IMR-90 (cell line): ENCODE measurements at regions not wholly inside any gene's neighbourhood (a gene's known extent, or its start where the extent isn't known, plus 50 kb on each side); places are given as distances from the start of the nearest gene placed in this dataset.

Experiments used
- ATAC-seq: fragments of 200-7000 bp; cut with Tn5 transposase; 2 replicates; pipeline ENCODE4 v1.9.1; 2020; ENCODE audit warnings: low read depth, mild to moderate bottlenecking, moderate library complexity
- BruUV-seq: library from RNA; stranded (reverse); fragments of 400-500 nt; replicated peaks from 2 replicates; lab custom pipeline; 2021; lab: Mats Ljungman, UMichigan
- CTCF ChIA-PET: fragments of 300-600 bp; formaldehyde crosslinking; extraction: SDS; loops from one replicate; lab custom pipeline; 2021; ENCODE audit warnings: antibody characterized with exemption; lab: Yijun Ruan, JAX
- POLR2A ChIA-PET: fragments of 300-600 bp; sonication (Branson Sonifier 250); formaldehyde crosslinking; loops from one replicate; lab custom pipeline; 2022; ENCODE audit warnings: antibody characterized with exemption; ENCODE audit not compliant: unreplicated experiment; lab: Charles Lee
- DNase-seq: peaks from one replicate; pipeline ENCODE4 v3.0.0; 2013
- H2AFZ ChIP-seq: replicated peaks from 2 replicates; pipeline ENCODE3; 2013; ENCODE audit warnings: low read length, mild to moderate bottlenecking; ENCODE audit not compliant: poor library complexity
- H2AK5ac ChIP-seq: 2 replicates; pipeline ENCODE4 v1.6.1; 2013; ENCODE audit warnings: low read depth, low read length, inconsistent platforms
- H2AK9ac ChIP-seq: replicated peaks from 2 replicates; pipeline ENCODE3; 2013; ENCODE audit warnings: mild to moderate bottlenecking, low read depth, low read length, moderate library complexity; ENCODE audit not compliant: poor library complexity
- H2BK120ac ChIP-seq: 2 replicates; pipeline ENCODE4 v1.6.1; 2013; ENCODE audit warnings: low read depth, low read length, inconsistent platforms
- H2BK15ac ChIP-seq: 3 replicates; pipeline ENCODE4 v1.6.1; 2013; ENCODE audit warnings: low read depth, low read length, inconsistent platforms
- H2BK20ac ChIP-seq: 2 replicates; pipeline ENCODE4 v1.6.1; 2013; ENCODE audit warnings: low read depth, mild to moderate bottlenecking, inconsistent platforms, low read length, moderate library complexity
- H2BK5ac ChIP-seq: 2 replicates; pipeline ENCODE4 v1.6.1; 2013; ENCODE audit warnings: mild to moderate bottlenecking, low read depth, low read length, inconsistent platforms; ENCODE audit not compliant: poor library complexity, severe bottlenecking
- H3K14ac ChIP-seq: replicated peaks from 2 replicates; pipeline ENCODE4 v1.6.1; 2013; ENCODE audit warnings: low read depth, low read length, inconsistent platforms
- H3K18ac ChIP-seq: 2 replicates; pipeline ENCODE4 v1.6.1; 2013; ENCODE audit warnings: low read depth, low read length, control low read depth
- H3K23ac ChIP-seq: 2 replicates; pipeline ENCODE4 v1.6.1; 2013; ENCODE audit warnings: low read depth, low read length, inconsistent platforms
- H3K27ac ChIP-seq: 2 replicates; pipeline ENCODE4 v1.5.1; 2013; ENCODE audit warnings: mild to moderate bottlenecking, control low read depth, low read length; ENCODE audit not compliant: insufficient read depth
- H3K27me3 ChIP-seq: 2 replicates; pipeline ENCODE4 v1.6.1; 2013; ENCODE audit warnings: low read length; ENCODE audit not compliant: control insufficient read depth, insufficient read depth
- H3K36me3 ChIP-seq: 2 replicates; pipeline ENCODE4 v1.6.1; 2013; ENCODE audit warnings: low read length, mixed read lengths; ENCODE audit not compliant: control insufficient read depth, insufficient read depth
- H3K4ac ChIP-seq: 2 replicates; pipeline ENCODE4 v1.6.1; 2013; ENCODE audit warnings: low read depth, low read length, inconsistent platforms
- H3K4me1 ChIP-seq: 2 replicates; pipeline ENCODE4 v1.6.1; 2013; ENCODE audit warnings: low read length, mixed read lengths; ENCODE audit not compliant: control insufficient read depth, insufficient read depth
- H3K4me2 ChIP-seq: 2 replicates; pipeline ENCODE4 v1.6.1; 2013; ENCODE audit warnings: low read depth, mild to moderate bottlenecking, control low read depth, low read length, moderate library complexity
- H3K4me3 ChIP-seq: 2 replicates; pipeline ENCODE4 v1.5.1; 2013; ENCODE audit warnings: low read depth, mild to moderate bottlenecking, control low read depth, low read length, moderate library complexity; ENCODE audit not compliant: insufficient read depth
- H3K56ac ChIP-seq: 2 replicates; pipeline ENCODE4 v1.6.1; 2013; ENCODE audit warnings: low read length, inconsistent platforms; ENCODE audit not compliant: insufficient read depth; ENCODE audit errors: extremely low read depth
- H3K79me1 ChIP-seq, 2 experiments: 2 replicates each; pipeline ENCODE4 v1.6.1; 2013; ENCODE audit warnings: low read length in 2 of 2, inconsistent platforms in 1 of 2, low read depth in 1 of 2
- H3K9ac ChIP-seq: 2 replicates; pipeline ENCODE4 v1.6.1; 2013; ENCODE audit warnings: low read depth, low read length, control low read depth
- H3K9me1 ChIP-seq: 2 replicates; pipeline ENCODE4 v1.6.1; 2013; ENCODE audit warnings: low read length, inconsistent platforms; ENCODE audit not compliant: insufficient read depth
- H3K9me3 ChIP-seq: 2 replicates; pipeline ENCODE4 v1.6.1; 2013; ENCODE audit warnings: low read length; ENCODE audit not compliant: control insufficient read depth, insufficient read depth
- H4K20me1 ChIP-seq: 2 replicates; pipeline ENCODE4 v1.6.1; 2013; ENCODE audit warnings: low read length, inconsistent platforms; ENCODE audit not compliant: insufficient read depth
- H4K5ac ChIP-seq: 2 replicates; pipeline ENCODE4 v1.6.1; 2013; ENCODE audit warnings: mild to moderate bottlenecking, low read depth, low read length, control low read depth
- H4K8ac ChIP-seq, 2 experiments: 2 replicates each; pipeline ENCODE4 v1.6.1; 2013; ENCODE audit warnings: low read depth in 2 of 2, low read length in 2 of 2, control low read depth in 1 of 2, inconsistent platforms in 1 of 2
- H4K91ac ChIP-seq: 2 replicates; pipeline ENCODE4 v1.6.1; 2013; ENCODE audit warnings: low read depth, low read length, inconsistent platforms; ENCODE audit not compliant: insufficient read depth
- BHLHE40 ChIP-seq: fragments of 150-350 bp; IDR thresholded peaks from 2 replicates; pipeline ENCODE4 v1.6.1; 2016; ENCODE audit warnings: mild to moderate bottlenecking, low read depth, low read length
- CEBPB ChIP-seq: IDR thresholded peaks from 2 replicates; pipeline ENCODE4 v1.6.1; 2012; ENCODE audit warnings: low read depth, low read length, improper control_type of control experiment
- CHD1 ChIP-seq: IDR thresholded peaks from 2 replicates; pipeline ENCODE4 v1.6.1; 2012; ENCODE audit warnings: low read depth, low read length, improper control_type of control experiment
- CTCF ChIP-seq: conservative IDR thresholded peaks from 2 replicates; pipeline ENCODE4 v1.5.1; 2012; ENCODE audit warnings: mild to moderate bottlenecking, low read depth, low read length, improper control_type of control experiment
- ELK1 ChIP-seq: fragments of 150-350 bp; IDR thresholded peaks from 2 replicates; pipeline ENCODE4 v1.6.1; 2016; ENCODE audit warnings: low read depth, mild to moderate bottlenecking, low read length, moderate library complexity, borderline replicate concordance
- FOS ChIP-seq: fragments of 150-350 bp; IDR thresholded peaks from 2 replicates; pipeline ENCODE4 v1.6.1; 2016; ENCODE audit warnings: low read depth, low read length
- MAFK ChIP-seq: IDR thresholded peaks from 2 replicates; pipeline ENCODE4 v1.6.1; 2012; ENCODE audit warnings: low read depth, low read length, improper control_type of control experiment
- MAZ ChIP-seq: IDR thresholded peaks from 2 replicates; pipeline ENCODE4 v1.6.1; 2012; ENCODE audit warnings: low read depth, mild to moderate bottlenecking, low read length, improper control_type of control experiment, moderate library complexity, borderline replicate concordance
- MXI1 ChIP-seq: IDR thresholded peaks from 2 replicates; pipeline ENCODE4 v1.6.1; 2012; ENCODE audit warnings: low read depth, mild to moderate bottlenecking, low read length, moderate library complexity, borderline replicate concordance
- NFE2L2 ChIP-seq: fragments of 150-350 bp; IDR thresholded peaks from 2 replicates; pipeline ENCODE4 v1.6.1; 2016; ENCODE audit warnings: low read depth, mild to moderate bottlenecking, low read length
- RAD21 ChIP-seq: IDR thresholded peaks from 2 replicates; pipeline ENCODE4 v1.6.1; 2012; ENCODE audit warnings: low read length, improper control_type of control experiment
- RCOR1 ChIP-seq: IDR thresholded peaks from 2 replicates; pipeline ENCODE4 v1.6.1; 2012; ENCODE audit warnings: mild to moderate bottlenecking, low read length, improper control_type of control experiment; ENCODE audit not compliant: insufficient replicate concordance
- RFX5 ChIP-seq: IDR thresholded peaks from 2 replicates; pipeline ENCODE4 v1.8.0; 2012; ENCODE audit warnings: low read depth, mild to moderate bottlenecking, low read length, moderate library complexity
- SMC3 ChIP-seq: fragments of 150-350 bp; IDR thresholded peaks from 2 replicates; pipeline ENCODE4 v1.6.1; 2016; ENCODE audit warnings: low read depth, mild to moderate bottlenecking, antibody characterized with exemption, low read length, moderate library complexity
- WGBS, 2 experiments: methylation state at CpG; one replicate each; pipeline versions ENCODE4 v1.1.5 to v1.1.7; 2013; ENCODE audit warnings: missing lambda C conversion rate in 2 of 2; ENCODE audit not compliant: insufficient read length in 1 of 2; ENCODE audit errors: extremely low coverage in 2 of 2; 5-methylcytosine and 5-hydroxymethylcytosine counted together
- dilution Hi-C: fragments of 300-500 bp; cut with HindIII; formaldehyde crosslinking; loops from one replicate; pipeline ENCODE4 v1.14.3; 2018; ENCODE audit warnings: low sequenced_read_pairs; ENCODE audit not compliant: unreplicated experiment
- in situ Hi-C: fragments of 300-500 bp; cut with MboI; formaldehyde crosslinking; loops from 3 replicates; pipeline ENCODE4 v1.14.3; 2019; ENCODE audit warnings: low sequenced_read_pairs, inconsistent platforms, mixed read lengths
- intact Hi-C: fragments of 100-400 bp; cut with micrococcal nuclease; formaldehyde crosslinking; loops from 2 replicates; pipeline ENCODE4 v1.10.0; 2022

- no TSS peak for BruUV-seq
- Histone ChIP-seq H2AFZ (no peak overlapping the region), H3K4me2 (no peak overlapping the region), H4K91ac (no peak overlapping the region), H3K4ac (no peak overlapping the region), H2BK20ac (no peak overlapping the region), H3K14ac (no peak overlapping the region), H4K8ac (no peak overlapping the region), H2BK5ac (no peak overlapping the region), H3K27me3 (peaks cover 33% of the 10 kb centered on the region), H3K9me3 (0 out of 2 replicates have a peak, but pooled peaks cover 3% of the 10 kb centered on the region), H4K20me1 (no peaks in the 10 kb centered on the region), H2AK5ac (no peak overlapping the region), H3K18ac (no peak overlapping the region), H3K36me3 (no peaks in the 10 kb centered on the region), H2BK15ac (no peak overlapping the region), H3K27ac (no peak overlapping the region), H3K79me1 (no peaks in the 10 kb centered on the region), H3K56ac (no peak overlapping the region), H3K4me1 (no peaks in the 10 kb centered on the region; the same call in 1 of the 2 replicates), H3K9ac (no peak overlapping the region), H2AK9ac (no peak overlapping the region), H2BK120ac (no peak overlapping the region), H3K9me1 (no peaks in the 10 kb centered on the region), H4K5ac (no peak overlapping the region), H3K23ac (no peak overlapping the region), H3K4me3 (no peak overlapping the region)
- no peak for DNase-seq
- ChIA-PET POLR2A (no interaction called here), CTCF (no interaction called here)
- no peak for ATAC-seq
- in situ Hi-C loops = no loop called here
- WGBS, 2 experiments = no CpG with 5 or more reads among the region's 18 CpGs
- intact Hi-C loops = no loop called here
- dilution Hi-C loops = no loop called here
- TF ChIP-seq NFE2L2 (no peak), RFX5 (no peak), SMC3 (no peak), RCOR1 (no peak), ELK1 (no peak), MXI1 (no peak), CTCF (no peak), RAD21 (no peak), BHLHE40 (no peak), FOS (no peak), CEBPB (no peak), CHD1 (no peak), MAZ (no peak), MAFK (no peak)
Observed at GRCh38 chr3:127140501-127141460, 52.1 kb upstream of the PRR23E start.
